Esophagus muscularis mucosa (tissue), 4 donors: ENCODE measurements at regions not wholly inside any gene's neighbourhood (a gene's known extent, or its start where the extent isn't known, plus 50 kb on each side); places are given as distances from the start of the nearest gene placed in this dataset.

ENCODE experiments used
- DNase-seq: peaks from one replicate; pipeline ENCODE4 v3.0.0-alpha.2; 2017; ENCODE audit errors: extremely low spot score
- H3K27ac ChIP-seq, 4 donors: fragments of 200-600 bp; sonication (generic); replicated peaks in 1 of 4; 1 replicate in 3 of 4; 2 replicates in 1 of 4; pipeline ENCODE4 v1.5.1; 2016 to 2019; ENCODE audit warnings: mild to moderate bottlenecking in 1 of 4
- H3K27me3 ChIP-seq, 4 donors: fragments of 200-600 bp; sonication (generic); one replicate each; pipeline versions ENCODE4 v1.5.1 to v1.6.0; 2016 to 2019
- H3K36me3 ChIP-seq, 4 donors: fragments of 200-600 bp; sonication (generic); one replicate each; pipeline ENCODE4 v1.5.1; 2016 to 2019
- H3K4me1 ChIP-seq, 4 donors: fragments of 200-600 bp; sonication (generic); one replicate each; pipeline ENCODE4 v1.5.1; 2016 to 2019
- H3K4me3 ChIP-seq, 4 donors: fragments of 200-600 bp; sonication (generic); 1 replicate in 2 of 4; 2 replicates in 2 of 4; pipeline ENCODE4 v1.5.1; 2016 to 2019; ENCODE audit warnings: mild to moderate bottlenecking in 4 of 4, moderate library complexity in 1 of 4
- H3K9me3 ChIP-seq, 4 donors: fragments of 200-600 bp; sonication (generic); 1 replicate in 3 of 4; 2 replicates in 1 of 4; pipeline ENCODE4 v1.5.1; 2016 to 2019
- CTCF ChIP-seq, 3 experiments: fragments of 200-600 bp in 2 of 3; fragments of 450-650 bp in 1 of 3; sonication (generic) in 2 of 3; IDR thresholded peaks; one replicate each; pipeline ENCODE4 v1.5.1; 2017 to 2019; ENCODE audit warnings: antibody characterized with exemption in 3 of 3, mild to moderate bottlenecking in 2 of 3, moderate library complexity in 1 of 3
- EP300 ChIP-seq: sonication (generic); formaldehyde crosslinking; IDR thresholded peaks from one replicate; pipeline ENCODE4 v1.6.1; 2017; ENCODE audit warnings: antibody characterized with exemption
- POLR2A ChIP-seq: fragments of 450-650 bp; IDR thresholded peaks from one replicate; pipeline ENCODE4 v1.6.1; 2017; ENCODE audit warnings: antibody characterized with exemption, moderate library complexity, mild to moderate bottlenecking, low read depth
- POLR2AphosphoS5 ChIP-seq, 2 donors: sonication (generic); formaldehyde crosslinking; IDR thresholded peaks; one replicate each; pipeline ENCODE4 v1.6.1; 2017; ENCODE audit warnings: antibody characterized with exemption in 2 of 2
- WGBS: methylation state at CpG from one replicate; pipeline ENCODE4 v1.1.5; 2018; 5-methylcytosine and 5-hydroxymethylcytosine counted together
- intact Hi-C: fragments of 100-400 bp; cut with DNase I; formaldehyde crosslinking; loops from one replicate; pipeline ENCODE4 v1.15.1; 2023

DNA sequence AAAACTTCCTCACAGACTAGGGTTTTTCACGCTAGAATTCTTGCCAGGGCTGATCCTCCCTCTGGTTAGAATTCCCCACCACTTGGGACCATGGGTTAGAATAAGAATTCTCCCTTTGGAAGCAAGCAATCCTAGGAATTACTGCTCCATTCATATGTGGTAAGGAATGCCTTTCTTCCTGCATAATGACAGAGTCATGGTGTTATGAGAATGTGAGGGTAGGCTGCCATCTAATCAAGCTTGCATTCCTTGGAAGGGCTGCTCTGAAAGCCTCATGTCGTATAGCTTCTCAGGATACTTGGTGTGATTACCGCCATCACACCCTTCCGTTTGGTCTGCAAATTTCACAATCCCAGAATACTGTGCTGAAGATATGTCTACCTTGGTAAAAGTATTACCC is 1282.4 kb upstream of the PIK3C3 start:
- intact Hi-C loops: no loop called here
- DNase-seq: no peak
- Histone ChIP-seq H3K27ac (no peak overlapping the region), H3K27me3 (no peaks in the 10 kb centered on the region), H3K4me3 (no peak overlapping the region), H3K36me3 (no peaks in the 10 kb centered on the region), H3K9me3 (no peaks in the 10 kb centered on the region), H3K4me1 (no peaks in the 10 kb centered on the region)
- WGBS: 88% methylated on average over 4 of the region's 4 CpGs
- TF ChIP-seq POLR2A (no peak), EP300 (no peak), CTCF (IDR thresholded peaks at IDR 0.05) (no peak), POLR2AphosphoS5 (IDR thresholded peaks at IDR 0.05) (no peak)

DNA sequence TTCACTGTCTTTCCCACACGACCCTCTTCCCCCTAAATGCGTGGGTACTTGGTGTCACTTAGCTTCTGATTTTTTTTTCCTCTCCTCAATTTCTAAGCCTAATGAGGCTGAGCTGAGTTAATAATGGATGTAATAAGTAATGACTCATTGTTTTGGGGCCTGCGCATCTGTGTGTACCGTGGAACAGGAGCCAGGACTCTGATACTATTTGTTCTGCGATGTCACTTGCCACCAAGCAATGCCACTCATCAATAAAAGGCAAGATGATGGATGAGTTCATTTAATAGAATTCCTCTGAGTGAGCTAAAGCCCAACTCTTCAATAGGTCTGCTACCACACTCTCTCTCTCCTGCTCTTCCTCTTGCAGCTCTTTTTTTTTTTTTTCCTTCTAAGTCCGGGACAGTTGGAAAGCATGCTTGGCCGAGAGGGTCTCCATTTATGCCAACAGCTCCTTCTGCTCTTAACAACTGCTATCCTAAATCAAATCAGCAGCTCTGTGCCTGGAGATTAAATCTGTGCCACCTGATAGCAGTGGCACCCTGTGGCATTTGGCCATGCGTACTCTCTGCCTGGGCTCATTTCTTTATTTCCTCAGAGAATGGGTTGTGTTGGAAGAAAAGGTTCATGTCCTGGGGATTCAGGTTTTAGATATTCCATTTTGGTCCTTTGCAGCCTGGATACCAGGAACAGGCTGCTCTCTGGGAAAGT is 1284.2 kb upstream of the PIK3C3 start:
- Histone ChIP-seq H3K9me3 (no peaks in the 10 kb centered on the region), H3K27me3 (no peaks in the 10 kb centered on the region), H3K4me3 (no peak overlapping the region), H3K4me1 (no peaks in the 10 kb centered on the region), H3K36me3 (no peaks in the 10 kb centered on the region), H3K27ac (no peak overlapping the region)
- no peak for DNase-seq
- intact Hi-C loops: no loop called here
- TF ChIP-seq CTCF (IDR thresholded peaks at IDR 0.05) (no peak), POLR2A (no peak), POLR2AphosphoS5 (IDR thresholded peaks at IDR 0.05) (no peak), EP300 (no peak)
- 79% methylated on average over 6 of the region's 8 CpGs for WGBS

- Histone ChIP-seq H3K36me3 (no peaks in the 10 kb centered on the region), H3K27me3 (no peaks in the 10 kb centered on the region), H3K9me3 (no peaks in the 10 kb centered on the region), H3K4me1 (no peaks in the 10 kb centered on the region), H3K27ac (no peak overlapping the region), H3K4me3 (no peak overlapping the region)
- TF ChIP-seq EP300 (no peak), POLR2AphosphoS5 (IDR thresholded peaks at IDR 0.05) (no peak), CTCF (IDR thresholded peaks at IDR 0.05) (no peak), POLR2A (no peak)
- WGBS: 90% methylated on average over 15 of the region's 16 CpGs
- DNase-seq: no peak
- intact Hi-C loops: no loop called here
These were observed 1292.1 kb upstream of the PIK3C3 start for GRCh38 chr18:40662898-40663437.

- Histone ChIP-seq H3K4me3 (no peak overlapping the region), H3K4me1 (no peaks in the 10 kb centered on the region), H3K36me3 (no peaks in the 10 kb centered on the region), H3K9me3 (no peaks in the 10 kb centered on the region), H3K27ac (no peak overlapping the region), H3K27me3 (no peaks in the 10 kb centered on the region)
- no peak for DNase-seq
- intact Hi-C loops: no loop called here
- TF ChIP-seq POLR2A (no peak), CTCF (IDR thresholded peaks at IDR 0.05) (no peak)
- 82% methylated on average over 1 of the region's 1 CpG for WGBS
These were observed 1301.4 kb upstream of the PIK3C3 start for GRCh38 chr18:40653682-40654081.

DNA sequence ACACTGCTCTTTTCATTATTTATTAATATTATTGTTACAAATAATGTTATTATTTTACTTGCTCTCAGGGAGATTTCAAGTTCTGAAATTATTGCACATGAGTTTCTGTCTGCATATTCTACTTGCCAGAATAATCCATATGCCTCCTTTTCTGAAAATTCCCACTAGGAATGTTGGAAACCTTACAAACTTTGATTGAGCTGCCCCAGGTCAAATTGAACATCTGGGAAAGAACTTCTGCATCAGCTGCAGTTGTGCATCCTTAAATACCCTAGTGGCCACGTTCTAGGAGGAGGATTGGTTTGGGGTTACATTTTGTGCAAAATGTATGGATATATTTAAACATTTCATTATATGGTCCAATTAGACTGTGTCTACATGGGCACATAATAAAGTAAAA is 1302.7 kb upstream of the PIK3C3 start:
- no peak for DNase-seq
- WGBS: 14% methylated on average over 1 of the region's 1 CpG
- H3K4me3 ChIP-seq: no peak overlapping the region
- no peak overlapping the region for H3K27ac ChIP-seq
- TF ChIP-seq CTCF (IDR thresholded peaks at IDR 0.05) (no peak), POLR2A (no peak), POLR2AphosphoS5 (IDR thresholded peaks at IDR 0.05) (no peak), EP300 (no peak)
- no peaks in the 10 kb centered on the region for H3K4me1 ChIP-seq
- H3K36me3 ChIP-seq: no peaks in the 10 kb centered on the region
- H3K9me3 ChIP-seq: no peaks in the 10 kb centered on the region
- no peaks in the 10 kb centered on the region for H3K27me3 ChIP-seq
- intact Hi-C loops: no loop called here
